SH-SY5Y (cell line): ENCODE measurements at regions not wholly inside any gene's neighbourhood (a gene's known extent, or its start where the extent isn't known, plus 50 kb on each side); places are given as distances from the start of the nearest gene placed in this dataset.

ENCODE experiments used
- GATA2 ChIP-seq: IDR thresholded peaks from 2 replicates; pipeline ENCODE4 v1.6.1; 2011; ENCODE audit warnings: mild to moderate bottlenecking, low read depth, low read length
- GATA3 ChIP-seq: IDR thresholded peaks from 2 replicates; pipeline ENCODE4 v1.6.1; 2011; ENCODE audit warnings: low read depth, mild to moderate bottlenecking, low read length, moderate library complexity

DNA sequence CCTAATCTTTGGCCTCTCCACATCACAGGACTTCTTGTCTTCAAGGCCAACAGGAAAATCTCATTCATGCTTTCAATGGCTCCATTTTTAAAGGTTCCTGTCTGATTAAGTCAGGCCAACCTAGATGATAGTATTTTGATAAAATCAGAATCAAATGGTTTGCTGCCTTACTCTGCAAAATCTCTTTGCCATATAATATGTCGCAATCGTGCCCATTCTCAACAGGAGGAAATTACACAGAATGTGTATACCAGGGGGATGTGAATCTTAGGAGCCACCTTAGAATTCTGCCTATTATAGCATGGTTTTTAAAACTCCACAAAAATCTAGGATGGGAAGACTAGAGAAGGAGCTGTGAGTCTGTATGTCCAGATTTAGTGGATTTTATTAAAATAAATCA, 612.9 kb upstream of the MAN1A1 start:
- TF ChIP-seq GATA2 (no peak), GATA3 (no peak)
